ENCODE measurements at regions not wholly inside any gene's neighbourhood (a gene's known extent, or its start where the extent isn't known, plus 50 kb on each side); places are given as distances from the start of the nearest gene placed in this dataset.

- DNase-seq: no peak
- no peak for TF ChIP-seq SMC3 (IDR thresholded peaks at IDR 0.05; ENCODE audit: low read depth, low read length)
- no peak for TF ChIP-seq FOS (IDR thresholded peaks at IDR 0.05; ENCODE audit: low read depth, low read length)
- no peak for TF ChIP-seq MAZ (IDR thresholded peaks at IDR 0.05; ENCODE audit: borderline replicate concordance, low read depth, low read length)
- TF ChIP-seq ELK1 (IDR thresholded peaks at IDR 0.05; ENCODE audit: borderline replicate concordance, low read depth, low read length): no peak
- TF ChIP-seq BHLHE40 (IDR thresholded peaks at IDR 0.05; ENCODE audit: low read depth, low read length): no peak
- no peak for TF ChIP-seq MXI1 (IDR thresholded peaks at IDR 0.05; ENCODE audit: borderline replicate concordance, low read depth, low read length)
- no peak for TF ChIP-seq RFX5 (IDR thresholded peaks at IDR 0.05; ENCODE audit: low read depth, low read length)
- TF ChIP-seq RCOR1 (IDR thresholded peaks at IDR 0.05; ENCODE audit: insufficient replicate concordance, low read length): no peak
- no peak for TF ChIP-seq MAFK (IDR thresholded peaks at IDR 0.05; ENCODE audit: low read depth, low read length)
- no peak for TF ChIP-seq CTCF (conservative IDR thresholded peaks at IDR 0.05; ENCODE audit: low read depth, low read length)
- no peak for TF ChIP-seq CHD1 (IDR thresholded peaks at IDR 0.05; ENCODE audit: low read depth, low read length)
- no peak for TF ChIP-seq NFE2L2 (IDR thresholded peaks at IDR 0.05; ENCODE audit: low read depth, low read length)
- no peak for TF ChIP-seq CEBPB (IDR thresholded peaks at IDR 0.05; ENCODE audit: low read depth, low read length)
- TF ChIP-seq RAD21 (IDR thresholded peaks at IDR 0.05; ENCODE audit: low read length): no peak
- no peak for TF ChIP-seq POLR2A (IDR thresholded peaks at IDR 0.05; ENCODE audit: low read depth, low read length)
- TF ChIP-seq, protein P1, sequence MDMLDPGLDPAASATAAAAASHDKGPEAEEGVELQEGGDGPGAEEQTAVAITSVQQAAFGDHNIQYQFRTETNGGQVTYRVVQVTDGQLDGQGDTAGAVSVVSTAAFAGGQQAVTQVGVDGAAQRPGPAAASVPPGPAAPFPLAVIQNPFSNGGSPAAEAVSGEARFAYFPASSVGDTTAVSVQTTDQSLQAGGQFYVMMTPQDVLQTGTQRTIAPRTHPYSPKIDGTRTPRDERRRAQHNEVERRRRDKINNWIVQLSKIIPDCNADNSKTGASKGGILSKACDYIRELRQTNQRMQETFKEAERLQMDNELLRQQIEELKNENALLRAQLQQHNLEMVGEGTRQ (IDR thresholded peaks at IDR 0.05; ENCODE audit: low read depth, low read length): no peak
- no peak overlapping the region for H3K56ac ChIP-seq (ENCODE audit: extremely low read depth, insufficient read depth, low read length)
- no peak overlapping the region for H3K4ac ChIP-seq (ENCODE audit: low read depth, low read length)
- no peaks in the 10 kb centered on the region for H4K20me1 ChIP-seq (ENCODE audit: insufficient read depth, low read length)
- H3K9me3 ChIP-seq (ENCODE audit: control insufficient read depth, insufficient read depth, low read length): no peaks in the 10 kb centered on the region
- no peak overlapping the region for H3K9ac ChIP-seq (ENCODE audit: low read depth, low read length)
- H3K27ac ChIP-seq (ENCODE audit: insufficient read depth, low read length): no peak overlapping the region
- H4K5ac ChIP-seq (ENCODE audit: low read depth, low read length): no peak overlapping the region
- no peaks in the 10 kb centered on the region for H3K27me3 ChIP-seq (ENCODE audit: control insufficient read depth, insufficient read depth, low read length)
- no peak overlapping the region for H2BK120ac ChIP-seq (ENCODE audit: low read depth, low read length)
- no peak overlapping the region for H2AFZ ChIP-seq (replicated peaks; ENCODE audit: low read length, poor library complexity)
- WGBS, 2 experiments (ENCODE audit: extremely low coverage in 2 of 2, insufficient read length in 1 of 2): 50% methylated on average over 1 of the region's 2 CpGs; no CpG with 5 or more reads in 1 of the 2 experiments
- no peak overlapping the region for H2BK15ac ChIP-seq (ENCODE audit: low read depth, low read length)
- H3K79me1 ChIP-seq (ENCODE audit: low read depth in 1 of 2, low read length in 2 of 2): no peaks in the 10 kb centered on the region
- H2BK5ac ChIP-seq (ENCODE audit: low read depth, low read length, poor library complexity, severe bottlenecking): no peak overlapping the region
- H3K4me2 ChIP-seq (ENCODE audit: low read depth, low read length): no peak overlapping the region
- ATAC-seq (ENCODE audit: low read depth): no peak
- no peaks in the 10 kb centered on the region for H3K9me1 ChIP-seq (ENCODE audit: insufficient read depth, low read length)
- H3K23ac ChIP-seq (ENCODE audit: low read depth, low read length): no peak overlapping the region
- H3K4me1 ChIP-seq (ENCODE audit: control insufficient read depth, insufficient read depth, low read length): no peaks in the 10 kb centered on the region
- dilution Hi-C loops (cut with HindIII; ENCODE audit: low sequenced_read_pairs, unreplicated experiment): no loop called here
- no peak overlapping the region for H2AK5ac ChIP-seq (ENCODE audit: low read depth, low read length)
- no TSS peak for BruUV-seq (replicated peaks)
- no peak overlapping the region for H4K8ac ChIP-seq (ENCODE audit: low read depth in 2 of 2, low read length in 2 of 2)
- H2AK9ac ChIP-seq (replicated peaks; ENCODE audit: low read depth, low read length, poor library complexity): no peak overlapping the region
- in situ Hi-C loops (cut with MboI; ENCODE audit: low sequenced_read_pairs): no loop called here
- H4K91ac ChIP-seq (ENCODE audit: insufficient read depth, low read depth, low read length): no peak overlapping the region
- no peaks in the 10 kb centered on the region for H3K36me3 ChIP-seq (ENCODE audit: control insufficient read depth, insufficient read depth, low read length)
- no peak overlapping the region for H2BK20ac ChIP-seq (ENCODE audit: low read depth, low read length)
- H3K18ac ChIP-seq (ENCODE audit: low read depth, low read length): no peak overlapping the region
- H3K14ac ChIP-seq (replicated peaks; ENCODE audit: low read depth, low read length): no peak overlapping the region
- no peak overlapping the region for H3K4me3 ChIP-seq (ENCODE audit: insufficient read depth, low read depth, low read length)
- POLR2A ChIA-PET (ENCODE audit: unreplicated experiment): no interaction called here
- intact Hi-C loops (cut with micrococcal nuclease): no loop called here
- CTCF ChIA-PET: no interaction called here
Measured at GRCh38 chr9:27990524-27990923, 417.2 kb upstream of the C9orf72 start.
